ENCODE measurements at regions not wholly inside any gene's neighbourhood (a gene's known extent, or its start where the extent isn't known, plus 50 kb on each side); places are given as distances from the start of the nearest gene placed in this dataset.
"Not testable (repeated sequence)": the region's sequence is repeated elsewhere in the genome, so short reads cannot be mapped to it uniquely, and the experiment has no call there.

DNA sequence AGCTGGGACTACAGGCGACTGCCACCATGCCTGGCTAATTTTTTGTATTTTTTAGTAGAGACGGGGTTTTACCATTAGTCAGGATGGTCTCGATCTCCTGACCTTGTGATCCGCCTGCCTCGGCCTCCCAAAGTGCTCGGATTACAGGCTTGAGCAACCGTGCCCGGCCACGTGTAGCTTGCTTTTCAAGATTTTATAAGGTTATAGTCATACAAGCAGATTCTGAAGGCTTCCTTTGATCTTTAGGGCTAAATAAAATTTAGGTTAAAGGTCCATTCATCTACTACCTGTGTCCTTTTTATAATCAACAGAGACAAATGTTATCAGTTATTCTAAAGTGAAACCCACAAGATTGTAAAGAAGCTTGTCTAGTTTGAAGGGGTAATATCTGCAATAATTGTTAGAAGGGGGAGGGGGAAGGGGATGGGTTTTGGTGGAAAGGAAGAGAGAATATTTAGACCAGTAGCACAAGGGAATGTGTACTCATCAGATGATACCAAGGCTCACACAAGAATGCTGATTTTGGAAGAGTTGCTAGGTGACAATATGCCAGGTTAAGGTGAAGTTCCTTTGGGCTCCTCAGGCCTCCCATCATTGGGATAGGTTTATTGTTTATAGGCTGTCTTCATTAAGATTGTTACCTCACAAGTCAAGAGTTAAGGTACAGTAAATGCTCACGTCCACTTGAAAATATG lies 284.7 kb downstream of the ALDH8A1 start:
- H3K4me3 ChIP-seq (ENCODE audit: control insufficient read depth, low read depth, low read length), result no peak overlapping the region
- no peak for DNase-seq (ENCODE audit: low read depth)
- TF ChIP-seq, protein P1, sequence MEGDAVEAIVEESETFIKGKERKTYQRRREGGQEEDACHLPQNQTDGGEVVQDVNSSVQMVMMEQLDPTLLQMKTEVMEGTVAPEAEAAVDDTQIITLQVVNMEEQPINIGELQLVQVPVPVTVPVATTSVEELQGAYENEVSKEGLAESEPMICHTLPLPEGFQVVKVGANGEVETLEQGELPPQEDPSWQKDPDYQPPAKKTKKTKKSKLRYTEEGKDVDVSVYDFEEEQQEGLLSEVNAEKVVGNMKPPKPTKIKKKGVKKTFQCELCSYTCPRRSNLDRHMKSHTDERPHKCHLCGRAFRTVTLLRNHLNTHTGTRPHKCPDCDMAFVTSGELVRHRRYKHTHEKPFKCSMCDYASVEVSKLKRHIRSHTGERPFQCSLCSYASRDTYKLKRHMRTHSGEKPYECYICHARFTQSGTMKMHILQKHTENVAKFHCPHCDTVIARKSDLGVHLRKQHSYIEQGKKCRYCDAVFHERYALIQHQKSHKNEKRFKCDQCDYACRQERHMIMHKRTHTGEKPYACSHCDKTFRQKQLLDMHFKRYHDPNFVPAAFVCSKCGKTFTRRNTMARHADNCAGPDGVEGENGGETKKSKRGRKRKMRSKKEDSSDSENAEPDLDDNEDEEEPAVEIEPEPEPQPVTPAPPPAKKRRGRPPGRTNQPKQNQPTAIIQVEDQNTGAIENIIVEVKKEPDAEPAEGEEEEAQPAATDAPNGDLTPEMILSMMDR (conservative IDR thresholded peaks at IDR 0.05; ENCODE audit: control insufficient read depth, insufficient read depth, low read depth, low read length), result no peak

DNA sequence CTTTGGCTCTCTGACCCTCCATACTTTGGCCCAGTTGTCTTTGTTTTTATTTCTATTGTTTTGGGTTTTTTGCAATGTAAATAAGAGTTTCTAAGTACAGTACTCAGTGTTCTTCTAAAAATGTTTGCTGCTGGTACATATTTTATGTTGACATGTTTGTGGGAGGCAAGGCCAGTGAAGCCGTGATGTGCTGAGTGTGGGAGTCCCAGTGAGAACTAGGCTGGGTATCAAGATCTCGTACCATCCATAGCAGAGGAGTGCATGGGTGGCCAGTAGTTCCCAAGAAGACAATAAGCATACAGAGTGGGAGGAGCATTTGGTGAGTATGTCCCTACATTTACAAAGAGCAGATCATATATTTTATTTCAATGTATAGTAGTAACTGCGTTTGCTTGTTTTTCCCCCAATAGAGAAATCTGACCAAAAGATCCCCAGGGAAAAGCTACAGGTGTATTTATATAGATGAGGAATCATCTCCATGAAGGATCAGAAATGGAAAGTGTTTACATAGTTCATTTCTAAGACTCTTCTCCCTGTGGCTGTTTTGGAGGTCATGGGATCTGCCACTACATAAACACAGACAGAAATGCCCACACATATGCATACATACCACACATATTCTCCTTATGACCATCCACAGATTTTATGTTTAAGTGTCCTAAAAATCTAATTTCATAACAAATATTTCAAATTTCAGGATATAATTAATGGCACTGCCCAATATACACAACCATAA lies 285.9 kb downstream of the ALDH8A1 start:
- no peak for DNase-seq (ENCODE audit: low read depth)
- no peak overlapping the region for H3K4me3 ChIP-seq (ENCODE audit: control insufficient read depth, low read depth, low read length)
- TF ChIP-seq, protein P1 (conservative IDR thresholded peaks at IDR 0.05; ENCODE audit: control insufficient read depth, insufficient read depth, low read depth, low read length), result no peak

DNA sequence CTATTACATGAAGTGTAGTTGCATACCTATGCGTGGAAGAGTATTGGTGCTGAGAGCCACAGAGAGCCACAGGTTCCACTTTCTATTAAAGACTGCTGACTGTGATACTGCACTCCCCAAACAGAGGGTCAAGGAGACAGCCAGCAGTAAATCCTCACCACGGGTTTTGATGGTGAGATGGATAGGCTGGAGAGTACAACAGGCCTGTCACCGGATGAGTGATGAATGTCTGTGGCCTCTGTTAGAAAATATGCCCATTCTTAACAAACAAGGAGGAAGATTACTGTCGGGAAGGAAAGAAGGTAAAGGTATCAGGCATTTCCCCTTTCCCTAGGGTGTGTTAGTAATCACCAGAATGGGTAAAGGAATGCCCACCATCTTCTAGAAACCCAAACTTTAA lies 286.5 kb downstream of the ALDH8A1 start:
- no peak for DNase-seq (ENCODE audit: low read depth)
- TF ChIP-seq, protein P1 (conservative IDR thresholded peaks at IDR 0.05; ENCODE audit: control insufficient read depth, insufficient read depth, low read depth, low read length), result no peak
- H3K4me3 ChIP-seq (ENCODE audit: control insufficient read depth, low read depth, low read length), result no peak overlapping the region

DNA sequence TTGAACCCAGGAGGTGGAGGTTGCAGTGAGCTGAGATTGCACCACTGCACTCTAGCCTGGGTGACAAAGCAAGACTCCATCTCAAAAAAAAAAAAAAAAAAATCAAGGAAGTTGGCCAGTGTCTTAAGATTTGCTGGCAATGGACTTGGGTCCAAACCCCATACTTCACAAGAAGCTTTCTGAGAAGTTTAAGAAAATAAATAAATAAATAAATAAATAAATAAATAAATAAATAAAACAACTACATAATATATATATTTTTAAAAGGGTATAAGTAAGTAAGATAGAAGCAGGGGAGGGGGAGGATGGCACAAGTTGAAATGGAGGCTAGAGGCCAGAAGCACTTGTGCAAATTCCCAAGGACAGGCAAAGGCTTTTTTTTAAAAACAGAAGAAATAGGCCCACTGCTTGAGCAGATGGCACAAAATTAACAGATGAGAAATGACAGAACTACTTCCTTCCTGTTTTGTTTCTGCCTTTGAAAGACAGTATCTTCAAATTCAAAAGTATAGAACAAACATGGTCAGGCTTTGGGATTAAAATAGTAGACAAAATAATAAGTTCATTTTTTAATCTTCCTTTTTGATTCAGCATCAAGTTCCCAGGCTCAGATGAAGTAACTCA lies 287.7 kb downstream of the ALDH8A1 start:
- TF ChIP-seq, protein P1 (conservative IDR thresholded peaks at IDR 0.05; ENCODE audit: control insufficient read depth, insufficient read depth, low read depth, low read length), result no peak
- H3K4me3 ChIP-seq (ENCODE audit: control insufficient read depth, low read depth, low read length), result no peak overlapping the region

DNA sequence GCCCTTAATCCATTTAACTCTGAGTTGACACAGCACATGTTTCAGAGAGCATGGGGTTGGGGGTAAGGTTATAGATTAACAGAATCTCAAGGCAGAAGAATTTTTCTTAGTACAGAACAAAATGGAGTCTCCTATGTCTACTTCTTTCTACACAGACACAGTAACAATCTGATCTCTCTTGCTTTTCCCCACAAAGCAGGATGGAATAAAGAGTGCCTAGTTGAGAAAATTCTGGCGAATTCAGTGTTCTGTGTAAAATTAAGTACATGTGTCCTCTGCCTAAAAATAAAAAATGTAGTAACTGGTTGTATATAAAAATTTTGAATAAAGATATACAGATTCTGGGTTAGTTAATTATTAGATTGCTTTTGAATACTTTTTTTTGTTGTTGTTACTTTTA lies 290.0 kb downstream of the ALDH8A1 start:
- not testable (repeated sequence) for DNase-seq (ENCODE audit: low read depth); H3K4me3 ChIP-seq (ENCODE audit: control insufficient read depth, low read depth, low read length)

More for the DNA sequence above, 287.7 kb downstream of the ALDH8A1 start:
- no peak for DNase-seq (ENCODE audit: low read depth)

DNA sequence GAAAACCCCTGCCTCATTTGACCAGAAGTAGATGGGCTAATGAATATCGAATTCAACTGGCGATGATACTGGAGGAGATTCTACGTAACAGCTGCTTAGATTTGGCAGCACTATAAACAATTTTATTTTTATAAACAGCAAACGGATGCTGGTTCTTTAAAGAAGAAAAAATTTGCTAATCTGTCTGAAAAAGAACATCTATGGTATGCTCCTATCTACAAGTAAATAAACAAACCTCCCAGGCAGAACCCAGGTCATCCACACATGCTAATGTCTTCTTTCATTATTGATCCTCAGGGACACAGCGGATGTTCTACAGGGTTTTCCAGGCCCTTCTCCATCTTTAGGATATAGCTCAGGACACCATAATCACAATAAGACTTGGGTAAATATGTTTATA lies 291.3 kb downstream of the ALDH8A1 start:
- TF ChIP-seq, protein P1 (conservative IDR thresholded peaks at IDR 0.05; ENCODE audit: control insufficient read depth, insufficient read depth, low read depth, low read length), result no peak
- no peak overlapping the region for H3K4me3 ChIP-seq (ENCODE audit: control insufficient read depth, low read depth, low read length)

More for the DNA sequence above, 291.3 kb downstream of the ALDH8A1 start:
- no peak for DNase-seq (ENCODE audit: low read depth)

All from fibroblast of mammary gland (primary cell).